H9 (cell line): ENCODE measurements at regions not wholly inside any gene's neighbourhood (a gene's known extent, or its start where the extent isn't known, plus 50 kb on each side); places are given as distances from the start of the nearest gene placed in this dataset.

ENCODE experiments used
- DNase-seq: peaks from one replicate; pipeline ENCODE4 v3.0.0-alpha.2; 2017
- H2AFZ ChIP-seq: one replicate; pipeline ENCODE4 v1.6.1; 2013; ENCODE audit warnings: mild to moderate bottlenecking, low read length, control low read depth, moderate library complexity
- H2AK5ac ChIP-seq: 2 replicates; pipeline ENCODE4 v1.6.1; 2013; ENCODE audit warnings: low read length, control low read depth, mixed read lengths; ENCODE audit not compliant: insufficient read length
- H2BK120ac ChIP-seq: one replicate; pipeline ENCODE4 v1.6.1; 2013; ENCODE audit warnings: low read depth, mild to moderate bottlenecking, low read length, control low read depth, inconsistent platforms; ENCODE audit not compliant: poor library complexity, severe bottlenecking
- H2BK12ac ChIP-seq: 2 replicates; pipeline ENCODE4 v1.6.1; 2013; ENCODE audit warnings: low read length, control low read depth, mixed read lengths, low read depth; ENCODE audit not compliant: insufficient read length
- H2BK15ac ChIP-seq: 2 replicates; pipeline ENCODE4 v1.6.1; 2013; ENCODE audit warnings: low read depth, low read length, control low read depth
- H2BK20ac ChIP-seq: one replicate; pipeline ENCODE4 v1.6.1; 2013; ENCODE audit warnings: low read depth, mild to moderate bottlenecking, low read length, control low read depth, inconsistent platforms; ENCODE audit not compliant: poor library complexity, severe bottlenecking
- H2BK5ac ChIP-seq: 2 replicates; pipeline ENCODE4 v1.6.1; 2013; ENCODE audit warnings: low read length, control low read depth, mixed read lengths; ENCODE audit not compliant: insufficient read length
- H3K14ac ChIP-seq: 2 replicates; pipeline ENCODE4 v1.6.1; 2013; ENCODE audit warnings: low read length, control low read depth; ENCODE audit not compliant: insufficient read depth
- H3K18ac ChIP-seq: 2 replicates; pipeline ENCODE4 v1.6.1; 2013; ENCODE audit warnings: low read depth, mild to moderate bottlenecking, mixed read lengths, low read length, control low read depth; ENCODE audit not compliant: insufficient read length
- H3K23ac ChIP-seq: 2 replicates; pipeline ENCODE4 v1.6.1; 2013; ENCODE audit warnings: low read length, control low read depth, mixed read lengths, low read depth; ENCODE audit not compliant: insufficient read length
- H3K23me2 ChIP-seq: 2 replicates; pipeline ENCODE4 v1.6.1; 2013; ENCODE audit warnings: low read depth, mild to moderate bottlenecking, mixed read lengths, low read length, control low read depth; ENCODE audit not compliant: insufficient read length, poor library complexity, severe bottlenecking
- H3K27ac ChIP-seq: 2 replicates; pipeline ENCODE4 v1.5.1; 2013; ENCODE audit warnings: low read length, control low read depth, mixed read lengths, low read depth; ENCODE audit not compliant: insufficient read length
- H3K27me3 ChIP-seq: 2 replicates; pipeline ENCODE4 v1.6.1; 2013; ENCODE audit warnings: low read length, control low read depth, inconsistent platforms; ENCODE audit not compliant: insufficient read depth
- H3K4ac ChIP-seq: 2 replicates; pipeline ENCODE4 v1.6.1; 2013; ENCODE audit warnings: low read depth, mild to moderate bottlenecking, control low read depth, inconsistent platforms, low read length, moderate library complexity
- H3K4me1 ChIP-seq: 2 replicates; pipeline ENCODE4 v1.6.1; 2013; ENCODE audit warnings: low read length, control low read depth, inconsistent platforms; ENCODE audit not compliant: insufficient read depth
- H3K4me2 ChIP-seq: 2 replicates; pipeline ENCODE4 v1.6.1; 2013; ENCODE audit warnings: low read length, control low read depth, mixed read lengths; ENCODE audit not compliant: insufficient read length, insufficient read depth
- H3K56ac ChIP-seq: 2 replicates; pipeline ENCODE4 v1.6.1; 2013; ENCODE audit warnings: low read depth, mild to moderate bottlenecking, mixed read lengths, low read length, control low read depth; ENCODE audit not compliant: insufficient read length
- H3K79me1 ChIP-seq: 2 replicates; pipeline ENCODE4 v1.6.1; 2013; ENCODE audit warnings: low read depth, mild to moderate bottlenecking, moderate library complexity, low read length, control low read depth, inconsistent platforms; ENCODE audit not compliant: insufficient read depth, poor library complexity, severe bottlenecking
- H3K79me2 ChIP-seq: 2 replicates; pipeline ENCODE4 v1.6.1; 2013; ENCODE audit warnings: low read length, control low read depth, inconsistent platforms; ENCODE audit not compliant: insufficient read depth
- H3K9ac ChIP-seq: 2 replicates; pipeline ENCODE4 v1.6.1; 2013; ENCODE audit warnings: low read length, control low read depth, mixed read lengths; ENCODE audit not compliant: insufficient read length; ENCODE audit errors: extremely low read depth
- H3K9me3 ChIP-seq: one replicate; pipeline ENCODE4 v1.6.1; 2013; ENCODE audit warnings: low read depth, low read length, inconsistent platforms; ENCODE audit not compliant: control insufficient read depth
- H3T11ph ChIP-seq: one replicate; pipeline ENCODE4 v1.6.1; 2013; ENCODE audit warnings: mild to moderate bottlenecking, low read length, control low read depth, inconsistent platforms
- H4K20me1 ChIP-seq: one replicate; pipeline ENCODE4 v1.6.1; 2013; ENCODE audit not compliant: control insufficient read depth, insufficient read length, insufficient read depth
- H4K5ac ChIP-seq: 2 replicates; pipeline ENCODE4 v1.6.1; 2013; ENCODE audit warnings: low read depth, mild to moderate bottlenecking, mixed read lengths, low read length, control low read depth; ENCODE audit not compliant: insufficient read length
- H4K8ac ChIP-seq: replicated peaks from 2 replicates; pipeline ENCODE4 v1.6.1; 2013; ENCODE audit warnings: low read length, control low read depth, mixed read lengths, low read depth; ENCODE audit not compliant: insufficient read length
- H4K91ac ChIP-seq: 2 replicates; pipeline ENCODE4 v1.6.1; 2013; ENCODE audit warnings: low read depth, mild to moderate bottlenecking, moderate library complexity, mixed read lengths, low read length, control low read depth; ENCODE audit not compliant: insufficient read length
- H3K27ac Mint-ChIP-seq, 3 experiments: 2 replicates in 2 of 3; 3 replicates in 1 of 3; pipeline ENCODE4 v1.8.0; 2020 to 2021; ENCODE audit warnings: mixed read lengths in 3 of 3, mild to moderate bottlenecking in 1 of 3, moderate library complexity in 1 of 3
- H3K27me3 Mint-ChIP-seq: 2 replicates; pipeline ENCODE4 v1.8.0; 2021; ENCODE audit warnings: low read depth, mild to moderate bottlenecking, moderate library complexity, mixed read lengths
- H3K36me3 Mint-ChIP-seq, 3 experiments: 2 replicates in 2 of 3; 3 replicates in 1 of 3; pipeline ENCODE4 v1.8.0; 2020 to 2021; ENCODE audit warnings: low read depth in 3 of 3, mixed read lengths in 3 of 3; ENCODE audit not compliant: insufficient read depth in 1 of 3
- H3K4me1 Mint-ChIP-seq, 2 experiments: 2 replicates each; pipeline ENCODE4 v1.8.0; 2020; ENCODE audit warnings: mixed read lengths in 2 of 2
- H3K4me3 Mint-ChIP-seq, 2 experiments: 2 replicates in 1 of 2; 3 replicates in 1 of 2; pipeline ENCODE4 v1.8.0; 2020 to 2021; ENCODE audit warnings: mild to moderate bottlenecking in 2 of 2, mixed read lengths in 2 of 2, moderate library complexity in 1 of 2
- H3K9me3 Mint-ChIP-seq, 2 experiments: 2 replicates in 1 of 2; 3 replicates in 1 of 2; pipeline ENCODE4 v1.8.0; 2020; ENCODE audit warnings: mild to moderate bottlenecking in 2 of 2, mixed read lengths in 2 of 2, moderate library complexity in 1 of 2
- CTCF ChIP-seq: fragments of 200-600 bp; sonication (generic); conservative IDR thresholded peaks from 3 replicates; pipeline ENCODE4 v1.8.0; 2021; ENCODE audit warnings: antibody characterized with exemption, mild to moderate bottlenecking
- WGBS: extraction: QIAGEN DNeasy Blood & Tissue Kit; methylation state at CpG from one replicate; pipeline ENCODE4 v1.1.7; 2013; ENCODE audit warnings: missing lambda C conversion rate, low lambda C conversion rate, mixed read lengths; ENCODE audit not compliant: insufficient read length; ENCODE audit errors: extremely low coverage; 5-methylcytosine and 5-hydroxymethylcytosine counted together

GRCh38 chr22:49251371-49251770, 576.3 kb downstream of the BRD1 start:
- H3K9me3 ChIP-seq, result no peaks in the 10 kb centered on the region
- no peak overlapping the region for H3K9ac ChIP-seq
- no peak overlapping the region for H2BK5ac ChIP-seq
- DNase-seq, result peak; percentile 13
- no peaks in the 10 kb centered on the region for H3K4me1 ChIP-seq
- peaks cover 0 to 4% (median 0%) of the 10 kb centered on the region in 3 experiments; a peak in 2 of 7 replicates for H3K36me3 Mint-ChIP-seq
- H3K27ac ChIP-seq, result no peak overlapping the region
- H2BK12ac ChIP-seq, result no peak overlapping the region
- no peaks in the 10 kb centered on the region for H3K79me1 ChIP-seq
- H3T11ph ChIP-seq, result no peak overlapping the region
- peaks cover 7% of the 10 kb centered on the region in 2 experiments; a peak in 4 of 5 replicates for H3K9me3 Mint-ChIP-seq
- no CpG with 5 or more reads among the region's 6 CpGs for WGBS
- TF ChIP-seq CTCF, result no peak
- no peak overlapping the region for H4K5ac ChIP-seq
- H3K79me2 ChIP-seq, result 0 out of 2 replicates have a peak, but pooled peaks cover 1% of the 10 kb centered on the region
- no peak overlapping the region for H2BK15ac ChIP-seq
- no peak overlapping the region for H2BK20ac ChIP-seq
- H3K56ac ChIP-seq, result no peak overlapping the region
- peaks cover 25% of the 10 kb centered on the region for H3K27me3 Mint-ChIP-seq
- H3K18ac ChIP-seq, result peak overlapping the region; percentile 24
- H4K20me1 ChIP-seq, result no peaks in the 10 kb centered on the region
- H3K4me1 Mint-ChIP-seq, result no peaks in the 10 kb centered on the region
- no peak overlapping the region for H3K23ac ChIP-seq
- no peak overlapping the region for H3K27ac Mint-ChIP-seq
- no peak overlapping the region for H2AFZ ChIP-seq
- no peak overlapping the region for H2AK5ac ChIP-seq
- H4K8ac ChIP-seq, result no peak overlapping the region
- H3K4me2 ChIP-seq, result no peak overlapping the region
- no peaks in the 10 kb centered on the region for H3K27me3 ChIP-seq
- no peaks in the 10 kb centered on the region for H3K23me2 ChIP-seq
- no peak overlapping the region for H3K4ac ChIP-seq
- no peak overlapping the region for H2BK120ac ChIP-seq
- H3K14ac ChIP-seq, result no peak overlapping the region
- H3K4me3 Mint-ChIP-seq, result no peak overlapping the region
- no peak overlapping the region for H4K91ac ChIP-seq
